Activated T-cell treated with anti-CD3 and anti-CD28 coated beads, Interleukin-2, amount 50 U/mL, for 24 hours (primary cell): ENCODE measurements at regions not wholly inside any gene's neighbourhood (a gene's known extent, or its start where the extent isn't known, plus 50 kb on each side); places are given as distances from the start of the nearest gene placed in this dataset.
"Not testable (repeated sequence)": the region's sequence is repeated elsewhere in the genome, so short reads cannot be mapped to it uniquely, and the experiment has no call there.

ENCODE experiments used
- DNase-seq: peaks from one replicate; pipeline ENCODE4 v3.0.0-alpha.2; 2020
- H3K27ac Mint-ChIP-seq: 2 replicates; pipeline ENCODE4 v1.8.0; 2020; ENCODE audit warnings: mild to moderate bottlenecking, mixed read lengths
- H3K27me3 Mint-ChIP-seq: 2 replicates; pipeline ENCODE4 v1.8.0; 2020; ENCODE audit warnings: mixed read lengths
- H3K36me3 Mint-ChIP-seq: 2 replicates; pipeline ENCODE4 v1.8.0; 2020; ENCODE audit warnings: low read depth, mixed read lengths
- H3K4me1 Mint-ChIP-seq: 2 replicates; pipeline ENCODE4 v1.8.0; 2020; ENCODE audit warnings: low read depth, mixed read lengths
- H3K4me3 Mint-ChIP-seq: 2 replicates; pipeline ENCODE4 v1.8.0; 2020; ENCODE audit warnings: mild to moderate bottlenecking, moderate library complexity, mixed read lengths
- H3K9me3 Mint-ChIP-seq: 2 replicates; pipeline ENCODE4 v1.8.0; 2020; ENCODE audit warnings: mixed read lengths

- Mint-ChIP-seq H3K27ac (no peak overlapping the region), H3K4me3 (no peak overlapping the region), H3K4me1 (peaks cover 1% of the 10 kb centered on the region), H3K36me3 (no peaks in the 10 kb centered on the region), H3K9me3 (no peaks in the 10 kb centered on the region), H3K27me3 (no peaks in the 10 kb centered on the region)
- DNase-seq: no peak
Measured at GRCh38 chr5:40137223-40137622, 542.5 kb upstream of the PTGER4 start.

- no peaks in the 10 kb centered on the region for H3K4me1 Mint-ChIP-seq
- H3K9me3 Mint-ChIP-seq: no peaks in the 10 kb centered on the region
- H3K4me3 Mint-ChIP-seq: no peak overlapping the region
- H3K36me3 Mint-ChIP-seq: no peaks in the 10 kb centered on the region
- H3K27ac Mint-ChIP-seq: no peak overlapping the region
- DNase-seq: no peak
- H3K27me3 Mint-ChIP-seq: no peaks in the 10 kb centered on the region
Measured at GRCh38 chr5:40134883-40135520, 544.7 kb upstream of the PTGER4 start.

GRCh38 chr5:40124367-40124766, 555.3 kb upstream of the PTGER4 start:
- Mint-ChIP-seq H3K36me3 (peaks cover 3% of the 10 kb centered on the region), H3K4me3 (no peak overlapping the region), H3K27ac (no peak overlapping the region), H3K4me1 (peaks cover 15% of the 10 kb centered on the region), H3K9me3 (peaks cover 35% of the 10 kb centered on the region), H3K27me3 (no peaks in the 10 kb centered on the region)
- no peak for DNase-seq

GRCh38 chr5:40121236-40121635, 558.5 kb upstream of the PTGER4 start:
- no peak overlapping the region for H3K4me3 Mint-ChIP-seq
- H3K27me3 Mint-ChIP-seq: no peaks in the 10 kb centered on the region
- no peaks in the 10 kb centered on the region for H3K4me1 Mint-ChIP-seq
- H3K36me3 Mint-ChIP-seq: peaks cover 3% of the 10 kb centered on the region
- H3K9me3 Mint-ChIP-seq: peaks cover 23% of the 10 kb centered on the region
- H3K27ac Mint-ChIP-seq: no peak overlapping the region
- no peak for DNase-seq

GRCh38 chr5:40112875-40113274, 566.8 kb upstream of the PTGER4 start:
- Mint-ChIP-seq H3K27me3 (no peaks in the 10 kb centered on the region), H3K4me3 (no peak overlapping the region), H3K36me3 (no peaks in the 10 kb centered on the region), H3K27ac (no peak overlapping the region), H3K9me3 (no peaks in the 10 kb centered on the region), H3K4me1 (no peaks in the 10 kb centered on the region)
- DNase-seq: no peak

- not testable (repeated sequence) for H3K4me1 Mint-ChIP-seq, H3K9me3 Mint-ChIP-seq, H3K27me3 Mint-ChIP-seq, DNase-seq, H3K27ac Mint-ChIP-seq, H3K36me3 Mint-ChIP-seq, H3K4me3 Mint-ChIP-seq
Measured at GRCh38 chr5:40111036-40111435, 568.7 kb upstream of the PTGER4 start.

- not testable (repeated sequence) for H3K4me1 Mint-ChIP-seq, DNase-seq, H3K27me3 Mint-ChIP-seq, H3K36me3 Mint-ChIP-seq, H3K27ac Mint-ChIP-seq, H3K9me3 Mint-ChIP-seq, H3K4me3 Mint-ChIP-seq
Measured at GRCh38 chr5:40108764-40109390, 570.8 kb upstream of the PTGER4 start.

GRCh38 chr5:40107786-40108185, 571.9 kb upstream of the PTGER4 start:
- not testable (repeated sequence) for H3K4me3 Mint-ChIP-seq, H3K27ac Mint-ChIP-seq, H3K4me1 Mint-ChIP-seq, H3K36me3 Mint-ChIP-seq, H3K27me3 Mint-ChIP-seq, DNase-seq
- H3K9me3 Mint-ChIP-seq: peaks cover 18% of the 10 kb centered on the region

GRCh38 chr5:40106847-40107246, 572.9 kb upstream of the PTGER4 start:
- Mint-ChIP-seq H3K36me3 (no peaks in the 10 kb centered on the region), H3K4me3 (no peak overlapping the region), H3K27ac (no peak overlapping the region), H3K4me1 (no peaks in the 10 kb centered on the region), H3K9me3 (peaks cover 18% of the 10 kb centered on the region), H3K27me3 (no peaks in the 10 kb centered on the region)
- no peak for DNase-seq

- no peak overlapping the region for H3K27ac Mint-ChIP-seq
- no peaks in the 10 kb centered on the region for H3K36me3 Mint-ChIP-seq
- peaks cover 2% of the 10 kb centered on the region for H3K4me1 Mint-ChIP-seq
- peaks cover 4% of the 10 kb centered on the region for H3K27me3 Mint-ChIP-seq
- peaks cover 3% of the 10 kb centered on the region for H3K9me3 Mint-ChIP-seq
- H3K4me3 Mint-ChIP-seq: no peak overlapping the region
- no peak for DNase-seq
Measured at GRCh38 chr5:40098313-40098712, 581.4 kb upstream of the PTGER4 start.

GRCh38 chr5:40093550-40093949, 586.2 kb upstream of the PTGER4 start:
- DNase-seq: no peak
- Mint-ChIP-seq H3K36me3 (peaks cover 4% of the 10 kb centered on the region), H3K27ac (no peak overlapping the region), H3K4me3 (no peak overlapping the region), H3K27me3 (peaks cover 4% of the 10 kb centered on the region), H3K4me1 (no peaks in the 10 kb centered on the region), H3K9me3 (peaks cover 25% of the 10 kb centered on the region)

GRCh38 chr5:40089269-40089668, 590.4 kb upstream of the PTGER4 start:
- H3K27me3 Mint-ChIP-seq: peaks cover under 1% of the 10 kb centered on the region

GRCh38 chr5:40084614-40085013, 595.1 kb upstream of the PTGER4 start:
- no peak for DNase-seq
- peaks cover 2% of the 10 kb centered on the region for H3K27me3 Mint-ChIP-seq
- no peaks in the 10 kb centered on the region for H3K36me3 Mint-ChIP-seq
- H3K9me3 Mint-ChIP-seq: peaks cover 3% of the 10 kb centered on the region
- no peaks in the 10 kb centered on the region for H3K4me1 Mint-ChIP-seq
- H3K27ac Mint-ChIP-seq: no peak overlapping the region
- no peak overlapping the region for H3K4me3 Mint-ChIP-seq

More at GRCh38 chr5:40089269-40089668, 590.4 kb upstream of the PTGER4 start:
- DNase-seq: no peak
- Mint-ChIP-seq H3K36me3 (peaks cover 4% of the 10 kb centered on the region), H3K4me1 (no peaks in the 10 kb centered on the region), H3K4me3 (no peak overlapping the region), H3K27ac (no peak overlapping the region), H3K9me3 (peaks cover 28% of the 10 kb centered on the region)

- Mint-ChIP-seq H3K4me3 (no peak overlapping the region), H3K36me3 (no peaks in the 10 kb centered on the region), H3K27me3 (peaks cover 11% of the 10 kb centered on the region), H3K27ac (no peak overlapping the region), H3K4me1 (no peaks in the 10 kb centered on the region), H3K9me3 (no peaks in the 10 kb centered on the region)
- DNase-seq: no peak
Measured at GRCh38 chr5:40082313-40082712, 597.4 kb upstream of the PTGER4 start.

GRCh38 chr5:40080191-40080590, 599.5 kb upstream of the PTGER4 start:
- Mint-ChIP-seq H3K36me3 (no peaks in the 10 kb centered on the region), H3K27me3 (peaks cover 11% of the 10 kb centered on the region), H3K27ac (no peak overlapping the region), H3K4me1 (no peaks in the 10 kb centered on the region), H3K9me3 (no peaks in the 10 kb centered on the region), H3K4me3 (no peak overlapping the region)
- no peak for DNase-seq
